OCI-M1 (cell line): ENCODE measurements at regions not wholly inside any gene's neighbourhood (a gene's known extent, or its start where the extent isn't known, plus 50 kb on each side); places are given as distances from the start of the nearest gene placed in this dataset.

Experiments used
- DNase-seq: peaks from one replicate; lab custom pipeline; 2025; lab: John Stamatoyannopoulos, UW

- DNase-seq: peak; percentile 35
Measured at GRCh38 chr18:27627927-27628326, 442.8 kb upstream of the CHST9 start.

GRCh38 chr18:27621236-27621890, 436.3 kb upstream of the CHST9 start:
- no peak for DNase-seq

GRCh38 chr18:27619906-27620305, 434.8 kb upstream of the CHST9 start:
- DNase-seq: no peak

GRCh38 chr18:27619090-27619772, 434.1 kb upstream of the CHST9 start:
- no peak for DNase-seq

GRCh38 chr18:27616324-27616723, 431.2 kb upstream of the CHST9 start:
- DNase-seq: no peak

GRCh38 chr18:27614951-27615844, 430.1 kb upstream of the CHST9 start:
- DNase-seq: no peak

GRCh38 chr18:27609221-27609620, 424.1 kb upstream of the CHST9 start:
- peak; percentile 27 for DNase-seq

- DNase-seq: peak; percentile 40
Measured at GRCh38 chr18:27608742-27609141, 423.6 kb upstream of the CHST9 start.

- DNase-seq: no peak
Measured at GRCh38 chr18:27608174-27608573, 423.1 kb upstream of the CHST9 start.

- no peak for DNase-seq
Measured at GRCh38 chr18:27606741-27607140, 421.6 kb upstream of the CHST9 start.

- peak; percentile 76 for DNase-seq
Measured at GRCh38 chr18:27605107-27605834, 420.2 kb upstream of the CHST9 start.

GRCh38 chr18:27604583-27604982, 419.5 kb upstream of the CHST9 start:
- peak; percentile 11 for DNase-seq

- no peak for DNase-seq
Measured at GRCh38 chr18:27602092-27602491, 417.0 kb upstream of the CHST9 start.

GRCh38 chr18:27600245-27600644, 415.1 kb upstream of the CHST9 start:
- DNase-seq: no peak

- peak; percentile 73 for DNase-seq
Measured at GRCh38 chr18:27599202-27599829, 414.2 kb upstream of the CHST9 start.

- DNase-seq: no peak
Measured at GRCh38 chr18:27595113-27595838, 410.2 kb upstream of the CHST9 start.

- no peak for DNase-seq
Measured at GRCh38 chr18:27585602-27586173, 400.6 kb upstream of the CHST9 start.

GRCh38 chr18:27583466-27583865, 398.4 kb upstream of the CHST9 start:
- DNase-seq: no peak

- DNase-seq: no peak
Measured at GRCh38 chr18:27582760-27583412, 397.8 kb upstream of the CHST9 start.

- DNase-seq: no peak
Measured at GRCh38 chr18:27581296-27581904, 396.3 kb upstream of the CHST9 start.
